ENCODE measurements at regions not wholly inside any gene's neighbourhood (a gene's known extent, or its start where the extent isn't known, plus 50 kb on each side); places are given as distances from the start of the nearest gene placed in this dataset.

DNA sequence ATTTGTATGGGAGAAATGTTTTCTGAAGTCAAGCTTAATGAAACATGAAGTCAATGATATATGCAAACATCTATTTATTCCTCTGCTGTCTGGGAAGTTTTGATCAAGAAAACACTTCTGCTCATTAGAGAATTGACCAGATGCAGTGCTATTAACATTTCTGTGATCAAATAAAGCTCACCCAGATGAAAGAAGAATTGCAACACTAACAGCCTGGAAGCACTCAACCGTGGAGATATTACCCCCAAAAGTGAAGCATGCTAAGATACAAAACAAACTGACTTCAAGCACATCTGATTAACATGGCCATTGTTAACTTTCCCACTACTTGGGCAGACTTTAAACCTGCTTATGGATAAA, 73.7 kb upstream of the GUCY1A1 start:
- WGBS (ENCODE audit: missing lambda C conversion rate), result 0% methylated on average over 1 of the region's 1 CpG
- TF ChIP-seq FOXS1 (CRISPR knock-in tag; IDR thresholded peaks at IDR 0.05), result no peak
- no peak for TF ChIP-seq TFCP2L1 (CRISPR knock-in tag; IDR thresholded peaks at IDR 0.05)
- no peak for TF ChIP-seq RFX5 (IDR thresholded peaks at IDR 0.05)
- no peak for TF ChIP-seq EP300 (IDR thresholded peaks at IDR 0.05)
- H3K4me2 ChIP-seq, result no peak overlapping the region
- H3K4me1 ChIP-seq, result no peaks in the 10 kb centered on the region
- ATAC-seq (no peak), DNase-seq (ENCODE audit: low read depth in 1 of 2, low spot score in 1 of 2) (no peak), FAIRE-seq (no peak)
- H3K4me3 ChIP-seq, result no peak overlapping the region
- H3K27ac ChIP-seq, result no peak overlapping the region
- ChIA-PET CTCF (interaction anchor here (0.6 kb wide), 1 partner anchor 331 kb away, joined by 3 read pairs; no protein-coding TSS in a partner anchor), POLR2A (no interaction called here)
- H3K9me3 ChIP-seq, result no peaks in the 10 kb centered on the region

DNA sequence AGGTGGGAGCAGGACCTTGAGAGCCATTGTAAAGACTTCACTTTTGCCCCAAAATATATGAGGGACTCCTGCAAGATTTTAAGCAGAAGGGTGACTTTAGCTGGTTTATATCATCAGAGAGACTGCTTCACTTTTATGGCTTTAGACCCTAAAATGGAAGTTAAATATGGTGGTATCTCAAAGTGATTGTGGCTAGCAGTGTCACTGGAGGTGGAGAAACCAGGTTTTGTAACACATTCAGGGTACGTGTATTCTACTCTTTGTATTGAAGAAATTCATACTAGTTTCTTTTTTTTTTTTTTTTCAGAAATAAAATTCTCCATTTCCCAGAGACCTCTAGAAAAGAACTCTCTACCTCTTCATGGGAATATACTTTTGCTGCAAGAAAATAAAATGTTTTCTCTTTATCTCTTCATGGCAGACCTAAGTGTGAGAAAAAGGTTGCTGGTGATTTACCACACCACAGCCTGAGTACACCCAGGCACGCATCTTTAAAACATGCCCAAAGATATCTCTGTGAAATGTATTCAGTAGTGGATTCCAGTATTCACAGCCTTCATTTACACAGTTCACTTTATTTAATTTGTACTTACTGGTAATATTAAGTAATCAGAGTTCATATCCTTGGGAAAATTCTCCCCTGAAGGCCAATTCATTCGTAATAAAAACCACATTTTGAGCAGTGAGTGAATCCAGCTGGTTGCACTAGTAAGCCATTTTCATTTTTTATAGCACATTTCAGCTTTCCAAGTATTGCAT, 74.3 kb upstream of the GUCY1A1 start:
- H3K9me3 ChIP-seq, result no peaks in the 10 kb centered on the region
- 7% methylated on average over 3 of the region's 3 CpGs for WGBS (ENCODE audit: missing lambda C conversion rate)
- no peak overlapping the region for H3K27ac ChIP-seq
- no peak for FAIRE-seq
- H3K4me2 ChIP-seq, result no peak overlapping the region
- no peaks in the 10 kb centered on the region for H3K4me1 ChIP-seq
- DNase-seq (ENCODE audit: low read depth in 1 of 2, low spot score in 1 of 2), result no peak
- ChIA-PET CTCF (no interaction called here), POLR2A (no interaction called here)
- no peak overlapping the region for H3K4me3 ChIP-seq
- no peak for TF ChIP-seq EP300 (IDR thresholded peaks at IDR 0.05)
- no peak for TF ChIP-seq HEYL (CRISPR knock-in tag; IDR thresholded peaks at IDR 0.05)
- TF ChIP-seq EHMT2 (IDR thresholded peaks at IDR 0.05; ENCODE audit: low read depth), result no peak
- no peak for TF ChIP-seq JUNB (IDR thresholded peaks at IDR 0.05)
- TF ChIP-seq ZSCAN20 (CRISPR knock-in tag; IDR thresholded peaks at IDR 0.05), result no peak
- no peak for TF ChIP-seq GATA3 (IDR thresholded peaks at IDR 0.05; ENCODE audit: borderline replicate concordance)
- TF ChIP-seq, protein P1, sequence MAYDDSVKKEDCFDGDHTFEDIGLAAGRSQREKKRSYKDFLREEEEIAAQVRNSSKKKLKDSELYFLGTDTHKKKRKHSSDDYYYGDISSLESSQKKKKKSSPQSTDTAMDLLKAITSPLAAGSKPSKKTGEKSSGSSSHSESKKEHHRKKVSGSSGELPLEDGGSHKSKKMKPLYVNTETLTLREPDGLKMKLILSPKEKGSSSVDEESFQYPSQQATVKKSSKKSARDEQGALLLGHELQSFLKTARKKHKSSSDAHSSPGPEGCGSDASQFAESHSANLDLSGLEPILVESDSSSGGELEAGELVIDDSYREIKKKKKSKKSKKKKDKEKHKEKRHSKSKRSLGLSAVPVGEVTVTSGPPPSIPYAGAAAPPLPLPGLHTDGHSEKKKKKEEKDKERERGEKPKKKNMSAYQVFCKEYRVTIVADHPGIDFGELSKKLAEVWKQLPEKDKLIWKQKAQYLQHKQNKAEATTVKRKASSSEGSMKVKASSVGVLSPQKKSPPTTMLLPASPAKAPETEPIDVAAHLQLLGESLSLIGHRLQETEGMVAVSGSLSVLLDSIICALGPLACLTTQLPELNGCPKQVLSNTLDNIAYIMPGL (CRISPR knock-in tag; IDR thresholded peaks at IDR 0.05; ENCODE audit: borderline replicate concordance), result no peak
- no peak for TF ChIP-seq RFX5 (IDR thresholded peaks at IDR 0.05)
- TF ChIP-seq ESRRA (IDR thresholded peaks at IDR 0.05; ENCODE audit: borderline replicate concordance, low read length), result no peak
- TF ChIP-seq, protein P2, sequence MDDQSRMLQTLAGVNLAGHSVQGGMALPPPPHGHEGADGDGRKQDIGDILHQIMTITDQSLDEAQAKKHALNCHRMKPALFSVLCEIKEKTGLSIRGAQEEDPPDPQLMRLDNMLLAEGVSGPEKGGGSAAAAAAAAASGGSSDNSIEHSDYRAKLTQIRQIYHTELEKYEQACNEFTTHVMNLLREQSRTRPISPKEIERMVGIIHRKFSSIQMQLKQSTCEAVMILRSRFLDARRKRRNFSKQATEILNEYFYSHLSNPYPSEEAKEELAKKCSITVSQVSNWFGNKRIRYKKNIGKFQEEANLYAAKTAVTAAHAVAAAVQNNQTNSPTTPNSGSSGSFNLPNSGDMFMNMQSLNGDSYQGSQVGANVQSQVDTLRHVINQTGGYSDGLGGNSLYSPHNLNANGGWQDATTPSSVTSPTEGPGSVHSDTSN (IDR thresholded peaks at IDR 0.05), result no peak
- no peak for TF ChIP-seq NR3C1 (IDR thresholded peaks at IDR 0.05)
- TF ChIP-seq, protein P3, sequence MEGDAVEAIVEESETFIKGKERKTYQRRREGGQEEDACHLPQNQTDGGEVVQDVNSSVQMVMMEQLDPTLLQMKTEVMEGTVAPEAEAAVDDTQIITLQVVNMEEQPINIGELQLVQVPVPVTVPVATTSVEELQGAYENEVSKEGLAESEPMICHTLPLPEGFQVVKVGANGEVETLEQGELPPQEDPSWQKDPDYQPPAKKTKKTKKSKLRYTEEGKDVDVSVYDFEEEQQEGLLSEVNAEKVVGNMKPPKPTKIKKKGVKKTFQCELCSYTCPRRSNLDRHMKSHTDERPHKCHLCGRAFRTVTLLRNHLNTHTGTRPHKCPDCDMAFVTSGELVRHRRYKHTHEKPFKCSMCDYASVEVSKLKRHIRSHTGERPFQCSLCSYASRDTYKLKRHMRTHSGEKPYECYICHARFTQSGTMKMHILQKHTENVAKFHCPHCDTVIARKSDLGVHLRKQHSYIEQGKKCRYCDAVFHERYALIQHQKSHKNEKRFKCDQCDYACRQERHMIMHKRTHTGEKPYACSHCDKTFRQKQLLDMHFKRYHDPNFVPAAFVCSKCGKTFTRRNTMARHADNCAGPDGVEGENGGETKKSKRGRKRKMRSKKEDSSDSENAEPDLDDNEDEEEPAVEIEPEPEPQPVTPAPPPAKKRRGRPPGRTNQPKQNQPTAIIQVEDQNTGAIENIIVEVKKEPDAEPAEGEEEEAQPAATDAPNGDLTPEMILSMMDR (IDR thresholded peaks at IDR 0.05), result no peak
- TF ChIP-seq RARB (CRISPR knock-in tag; IDR thresholded peaks at IDR 0.05), result no peak
- TF ChIP-seq, protein P4, sequence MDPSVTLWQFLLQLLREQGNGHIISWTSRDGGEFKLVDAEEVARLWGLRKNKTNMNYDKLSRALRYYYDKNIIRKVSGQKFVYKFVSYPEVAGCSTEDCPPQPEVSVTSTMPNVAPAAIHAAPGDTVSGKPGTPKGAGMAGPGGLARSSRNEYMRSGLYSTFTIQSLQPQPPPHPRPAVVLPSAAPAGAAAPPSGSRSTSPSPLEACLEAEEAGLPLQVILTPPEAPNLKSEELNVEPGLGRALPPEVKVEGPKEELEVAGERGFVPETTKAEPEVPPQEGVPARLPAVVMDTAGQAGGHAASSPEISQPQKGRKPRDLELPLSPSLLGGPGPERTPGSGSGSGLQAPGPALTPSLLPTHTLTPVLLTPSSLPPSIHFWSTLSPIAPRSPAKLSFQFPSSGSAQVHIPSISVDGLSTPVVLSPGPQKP (IDR thresholded peaks at IDR 0.05; ENCODE audit: low read depth, low read length), result no peak
- no peak for TF ChIP-seq HOXB5 (CRISPR knock-in tag; IDR thresholded peaks at IDR 0.05)
- no peak for TF ChIP-seq RAD21 (conservative IDR thresholded peaks at IDR 0.05 in 1 of 2, IDR thresholded peaks at IDR 0.05 in 1 of 2)
- no peak for TF ChIP-seq ZC3H11A (IDR thresholded peaks at IDR 0.05)
- TF ChIP-seq CHD2 (IDR thresholded peaks at IDR 0.05; ENCODE audit: low read length, partially characterized antibody), result no peak
- no peak for TF ChIP-seq KDM5A (IDR thresholded peaks at IDR 0.05)
- TF ChIP-seq, protein P5, sequence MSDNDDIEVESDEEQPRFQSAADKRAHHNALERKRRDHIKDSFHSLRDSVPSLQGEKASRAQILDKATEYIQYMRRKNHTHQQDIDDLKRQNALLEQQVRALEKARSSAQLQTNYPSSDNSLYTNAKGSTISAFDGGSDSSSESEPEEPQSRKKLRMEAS (IDR thresholded peaks at IDR 0.05), result no peak
- ATAC-seq, result no peak

Measured in A549 (cell line).